Iris pigment epithelial cell (primary cell): ENCODE measurements at regions not wholly inside any gene's neighbourhood (a gene's known extent, or its start where the extent isn't known, plus 50 kb on each side); places are given as distances from the start of the nearest gene placed in this dataset.

Experiments
- DNase-seq: peaks from one replicate; pipeline ENCODE4 v3.0.0-alpha.2; 2011; ENCODE audit warnings: low read depth

DNA sequence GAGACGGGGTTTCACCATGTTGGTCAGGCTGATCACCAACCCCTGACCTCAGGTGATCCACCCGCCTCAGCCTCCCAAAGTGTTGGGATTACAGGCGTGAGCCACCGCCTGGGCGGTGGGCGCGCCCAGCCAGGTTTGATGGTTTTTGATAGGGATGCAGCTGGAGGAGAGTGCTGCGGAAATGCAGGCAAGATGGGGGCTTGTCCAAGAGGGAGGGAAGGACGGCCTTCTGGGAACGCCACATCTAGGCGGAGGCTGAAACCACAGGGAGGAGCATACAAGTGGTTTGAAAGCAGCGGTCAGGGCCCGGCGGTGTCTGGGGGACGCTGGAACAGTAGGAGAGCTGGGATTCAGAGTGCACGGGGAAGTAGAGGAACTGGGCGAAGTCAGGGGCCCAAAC is 134.6 kb downstream of the VRK1 start:
- no peak for DNase-seq

DNA sequence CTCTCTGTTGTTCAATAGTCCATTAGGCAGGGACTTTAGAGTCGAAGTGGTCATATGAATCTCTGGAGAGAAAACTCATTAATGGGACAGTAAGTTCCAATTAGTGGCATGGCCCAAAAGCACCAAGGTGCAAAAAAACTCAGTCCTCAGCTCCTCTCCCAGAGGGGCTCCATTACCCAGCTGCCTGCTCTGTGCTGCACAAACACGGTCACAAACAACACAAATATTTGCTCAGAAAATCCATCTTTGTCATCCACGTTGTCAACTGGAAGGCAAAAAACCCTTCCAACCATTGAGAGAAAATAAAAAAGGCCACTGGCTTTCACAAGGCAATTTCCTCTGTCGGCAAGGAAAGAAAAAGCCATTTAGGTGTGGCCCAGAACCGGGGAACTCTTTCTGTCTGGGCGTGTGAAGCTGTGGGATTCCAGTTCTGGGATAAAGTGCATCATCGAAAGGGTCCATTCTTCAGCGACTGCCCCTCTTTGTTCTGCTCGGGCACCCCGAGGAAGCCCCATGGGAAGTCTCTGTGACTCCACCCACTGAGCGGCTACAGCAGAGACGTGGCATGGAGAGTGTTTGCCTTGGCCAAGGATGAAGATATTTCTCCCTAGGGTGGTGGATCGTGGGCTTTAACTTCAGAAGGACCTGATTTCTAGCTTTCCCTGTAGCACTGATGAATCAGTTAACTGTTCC is 137.6 kb downstream of the VRK1 start:
- no peak for DNase-seq

DNA sequence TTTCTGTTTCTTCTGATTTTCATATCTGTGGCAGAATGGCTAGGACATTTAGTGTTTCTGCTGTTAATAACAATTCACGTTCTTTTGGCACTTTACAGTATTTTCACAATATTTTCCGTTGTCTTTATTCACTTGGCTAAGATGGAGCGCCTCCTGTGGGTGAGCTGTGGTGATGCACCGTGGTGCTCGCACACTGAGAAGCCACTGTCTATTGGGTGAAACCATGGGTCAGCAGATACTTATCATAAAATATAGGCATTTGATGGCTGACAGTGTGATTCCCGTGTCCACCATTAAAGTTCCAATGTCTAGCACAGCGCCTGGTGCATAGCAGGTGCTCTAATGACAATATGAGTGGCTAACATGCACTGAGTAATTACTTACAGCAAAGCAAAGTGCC is 141.8 kb downstream of the VRK1 start:
- no peak for DNase-seq

DNA sequence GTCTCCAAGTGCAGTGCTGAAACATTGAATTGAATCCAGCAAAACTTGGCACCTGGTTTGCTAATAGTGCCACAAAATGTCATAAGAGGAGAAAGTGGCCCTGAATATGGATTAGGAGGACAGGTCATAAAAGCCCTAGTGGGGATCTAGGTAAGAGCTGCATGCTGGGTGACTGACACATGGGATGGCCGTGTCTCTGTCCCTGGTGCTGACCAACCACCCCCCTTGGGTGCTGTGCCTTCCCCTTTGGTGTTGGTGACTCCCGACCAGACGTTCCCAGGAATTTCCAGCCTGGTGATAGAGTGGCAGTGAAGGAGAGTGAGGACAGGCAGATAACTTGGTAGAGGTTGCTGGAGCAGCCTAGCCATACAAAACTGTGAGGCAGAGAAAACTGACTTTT is 142.8 kb downstream of the VRK1 start:
- DNase-seq = peak; percentile 1

DNA sequence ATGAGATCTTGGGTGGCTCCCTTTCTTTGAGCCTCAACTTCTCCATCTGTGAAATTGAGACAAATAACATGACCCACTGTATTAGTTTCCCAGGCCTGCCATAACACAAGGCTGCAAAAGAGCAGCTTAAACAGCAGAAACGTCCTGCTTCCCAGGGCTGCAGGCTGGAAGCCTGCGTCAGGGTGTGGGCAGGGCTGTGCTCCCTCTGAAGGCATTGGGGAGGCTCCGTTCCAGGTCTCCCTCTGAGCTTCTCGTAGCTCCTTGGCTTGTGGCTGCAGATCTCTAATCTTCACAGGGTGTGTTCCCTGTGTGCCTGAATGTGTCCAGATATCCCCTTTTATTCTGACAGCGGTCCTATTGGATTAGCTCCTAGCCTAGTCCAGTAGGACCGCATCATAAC is 147.1 kb downstream of the VRK1 start:
- no peak for DNase-seq

DNA sequence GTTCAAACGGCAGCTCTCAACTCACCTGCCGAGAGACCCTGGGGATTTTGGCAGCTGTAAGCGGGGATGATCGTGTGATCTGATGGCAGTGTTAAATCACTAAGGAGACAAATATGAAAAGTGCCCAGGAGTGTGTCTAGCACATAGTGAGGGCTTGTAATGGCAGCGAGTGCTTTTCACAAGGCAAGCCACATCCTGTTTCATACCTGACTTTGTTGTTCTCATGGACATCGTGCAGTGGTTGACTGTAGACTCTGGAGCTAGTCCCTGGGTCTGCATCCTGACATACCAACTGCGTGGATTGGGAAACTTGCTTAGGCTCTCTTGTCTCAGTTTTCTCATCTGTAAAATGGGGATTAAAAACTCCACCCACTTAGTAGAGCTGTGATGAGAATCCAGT is 148.5 kb downstream of the VRK1 start:
- no peak for DNase-seq

DNA sequence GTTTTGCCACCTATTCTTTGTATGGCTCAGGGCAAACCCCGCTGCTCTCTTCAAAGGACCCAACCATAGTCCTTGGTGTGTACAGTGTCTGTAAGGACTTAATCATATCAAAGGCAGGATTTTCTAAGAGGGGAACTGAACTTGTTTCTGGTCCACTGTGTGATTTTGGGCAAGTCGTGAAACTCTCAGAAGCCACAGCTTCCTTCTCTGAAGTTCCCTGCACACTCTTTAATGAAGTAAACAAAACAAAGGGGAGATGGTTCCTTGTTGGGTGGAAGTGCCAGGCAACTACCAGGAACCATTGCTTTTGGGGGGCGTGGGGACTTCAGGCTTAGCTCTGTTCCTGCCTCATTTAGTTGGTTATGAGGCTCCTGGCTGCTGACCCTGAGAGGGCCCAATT is 152.4 kb downstream of the VRK1 start:
- DNase-seq = no peak

DNA sequence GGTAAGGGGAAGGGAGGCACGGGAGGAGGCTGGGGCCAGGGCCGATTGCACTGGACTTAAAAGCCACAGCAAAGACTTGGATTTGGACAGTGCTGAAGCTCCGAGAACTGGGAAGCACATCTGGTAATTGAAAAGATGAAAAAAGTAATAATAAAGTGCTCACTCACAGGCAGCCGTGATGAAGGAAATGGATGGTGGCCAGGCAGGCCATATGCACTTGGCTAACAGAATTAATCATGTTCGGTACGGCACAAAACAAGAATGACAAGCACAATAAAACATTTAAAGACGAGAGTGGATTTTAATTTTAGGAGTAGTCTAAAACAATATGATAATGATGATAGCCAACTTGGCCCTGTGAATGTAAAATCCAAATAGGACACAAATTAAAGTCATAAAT is 154.3 kb downstream of the VRK1 start:
- no peak for DNase-seq

DNA sequence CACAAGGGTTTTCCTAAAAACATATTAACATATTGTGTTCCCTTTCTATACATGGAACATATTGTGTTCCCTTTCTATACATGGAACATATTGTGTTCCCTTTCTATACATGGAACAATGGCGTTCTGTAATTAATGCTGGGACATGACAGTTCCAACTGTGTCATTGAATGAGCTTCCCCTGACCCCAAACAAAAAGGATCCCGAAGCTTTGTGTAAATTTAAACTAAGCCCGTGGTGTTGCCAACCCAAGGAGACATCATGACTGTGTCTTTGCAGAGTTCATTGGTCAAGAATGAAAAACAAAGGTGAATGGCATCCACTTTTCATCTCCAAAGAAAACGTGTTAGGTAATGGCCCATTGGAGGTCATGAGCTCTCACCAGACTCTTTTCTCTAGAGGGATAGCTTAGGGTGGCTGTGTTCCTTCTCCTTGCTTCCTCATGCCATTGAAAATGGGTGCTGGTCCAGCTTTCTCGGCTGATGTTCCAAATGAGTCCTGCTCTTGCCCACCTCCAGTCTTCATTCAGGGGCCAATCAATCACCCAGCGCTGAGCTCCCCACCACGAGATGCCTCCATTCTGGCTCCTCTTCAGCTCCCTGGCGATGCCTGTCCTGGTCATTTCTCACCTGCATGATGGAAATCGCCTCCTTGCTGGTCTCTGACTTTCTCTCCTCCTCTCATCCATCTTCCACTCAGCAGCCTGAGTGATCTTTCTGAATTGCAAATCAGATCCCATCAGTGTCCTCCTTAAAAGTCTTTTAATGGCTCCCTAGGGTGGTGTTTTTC is 156.1 kb downstream of the VRK1 start:
- DNase-seq = no peak

DNA sequence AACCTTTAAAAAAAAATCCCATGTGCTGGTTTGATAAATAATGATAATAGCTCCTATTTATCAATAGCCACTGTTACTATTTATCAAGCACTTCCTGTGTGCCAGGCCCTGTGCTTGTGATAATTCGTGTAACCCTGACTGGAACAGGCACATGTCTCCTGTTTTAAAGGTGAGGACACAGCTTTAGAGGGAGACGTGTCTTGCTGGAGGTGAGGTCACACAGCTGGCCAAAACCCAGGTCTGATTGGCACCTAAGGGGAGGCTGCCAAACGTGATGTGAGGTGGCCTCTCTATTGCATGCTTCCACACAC is 156.6 kb downstream of the VRK1 start:
- DNase-seq = no peak

DNA sequence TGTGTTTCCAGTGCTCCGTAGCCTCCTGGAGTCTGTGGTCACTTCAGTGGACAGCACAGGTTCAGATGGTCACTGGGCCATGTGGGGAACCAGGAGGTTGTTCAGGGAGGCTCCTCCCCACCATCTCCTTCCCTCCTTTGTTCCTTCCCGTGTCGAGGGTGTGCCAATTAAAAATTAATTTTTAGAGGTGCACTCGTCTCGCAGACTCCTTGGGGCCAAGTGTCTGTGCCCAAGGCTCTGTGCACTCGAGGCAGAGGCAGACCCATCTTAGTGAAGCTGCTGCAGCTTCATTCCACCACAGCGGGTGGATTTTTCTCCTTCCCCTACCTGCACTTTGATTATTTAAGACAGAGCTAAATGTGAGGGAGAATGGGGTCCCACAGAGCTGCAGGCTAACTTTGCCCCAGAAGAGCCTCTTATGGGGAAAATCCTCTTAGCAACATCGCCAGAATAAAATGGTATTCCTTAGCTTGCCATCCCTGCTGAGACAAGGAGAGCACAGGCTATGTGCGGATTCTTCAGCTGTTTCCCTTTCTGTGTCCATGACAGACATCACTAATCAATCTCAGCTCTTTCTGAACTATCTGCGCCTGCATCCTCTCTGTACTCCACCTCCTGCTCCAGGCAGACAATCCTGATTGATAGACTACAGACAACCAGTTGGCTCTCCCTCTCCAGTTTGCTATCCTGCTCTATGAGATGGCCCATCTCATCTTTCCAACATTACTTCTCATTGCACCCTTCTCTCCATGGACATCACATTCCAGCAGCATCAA is 159.5 kb downstream of the VRK1 start:
- DNase-seq = no peak

DNA sequence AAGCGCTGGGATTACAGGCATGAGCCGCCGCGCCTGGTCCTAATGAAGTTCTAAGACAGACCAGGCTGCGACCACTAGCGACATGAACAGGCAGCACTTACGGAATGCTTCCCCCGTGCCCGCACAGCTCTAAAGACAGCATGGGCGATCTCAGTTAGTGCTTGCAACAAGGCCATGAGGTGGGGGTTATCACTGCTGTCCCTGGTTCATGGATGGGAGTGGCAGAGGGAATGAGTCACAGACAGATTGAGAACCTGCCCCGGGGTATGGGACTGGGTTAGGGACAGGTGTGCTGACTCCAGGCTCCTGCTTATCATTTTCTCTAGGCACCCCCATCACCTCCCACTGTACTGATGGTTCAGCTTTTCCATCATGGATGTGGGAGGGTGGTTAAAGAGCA is 160.9 kb downstream of the VRK1 start:
- DNase-seq = no peak

DNA sequence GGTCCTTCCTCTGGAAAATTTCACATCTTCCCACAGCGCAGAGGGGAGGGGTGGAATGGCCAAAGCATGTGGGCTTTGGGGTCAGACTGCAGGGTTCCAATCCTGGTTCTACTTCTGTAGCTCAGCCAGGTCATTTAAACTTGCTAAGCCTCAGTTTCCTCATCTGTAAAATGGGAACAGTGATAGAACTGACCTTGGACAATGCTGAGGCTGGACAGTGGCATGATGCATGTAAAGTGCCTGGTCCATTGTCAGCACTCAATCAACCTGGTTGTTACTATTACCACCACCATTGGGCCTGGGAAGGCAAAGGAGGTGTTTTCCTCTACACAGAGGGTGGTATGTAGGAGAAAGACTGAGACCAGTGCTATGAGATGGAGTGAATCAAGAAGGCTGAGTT is 162.8 kb downstream of the VRK1 start:
- no peak for DNase-seq

DNA sequence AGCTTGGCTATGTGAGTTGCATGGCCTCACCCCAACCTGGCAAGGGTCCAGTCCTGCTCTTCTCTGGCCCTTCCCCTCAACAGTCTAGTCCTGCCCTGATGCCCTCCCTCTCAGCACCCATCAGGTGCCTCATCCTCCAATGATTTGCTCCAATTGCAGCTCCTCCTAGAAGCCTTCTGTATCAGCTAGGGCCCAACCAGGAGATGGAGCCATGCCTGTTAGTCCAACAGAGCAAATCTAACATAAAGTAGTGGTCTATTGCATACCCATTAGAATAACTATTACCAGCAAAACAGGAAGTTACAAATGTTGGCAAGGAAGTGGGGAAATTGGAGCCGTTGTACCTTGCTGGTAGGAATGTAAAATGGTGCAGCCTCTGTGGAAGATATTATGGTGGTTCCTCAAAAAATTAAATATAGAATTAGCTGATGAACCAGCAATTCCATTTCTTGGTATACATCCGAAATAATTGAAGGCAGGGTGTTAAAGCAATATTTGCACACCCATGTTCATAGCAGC is 163.5 kb downstream of the VRK1 start:
- DNase-seq = no peak

DNA sequence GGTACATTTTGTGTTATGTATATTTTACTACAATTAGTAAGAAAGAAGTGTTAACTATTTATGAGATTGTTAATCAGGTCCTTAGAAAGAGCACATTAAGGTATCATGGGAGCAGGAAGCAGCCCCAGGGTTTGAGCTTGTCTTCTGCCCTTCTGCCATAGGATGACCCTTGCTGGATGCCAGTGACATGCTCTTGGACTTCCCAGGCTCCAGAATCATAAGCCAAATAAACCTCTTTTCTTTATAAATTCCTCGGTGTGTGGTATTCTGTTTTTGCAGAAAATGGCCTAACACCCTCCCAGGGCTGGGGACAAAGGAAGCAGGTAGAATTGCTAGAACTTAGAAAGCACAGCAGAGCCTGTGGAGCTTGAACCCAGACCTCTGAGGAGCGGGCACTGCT is 164.7 kb downstream of the VRK1 start:
- DNase-seq = no peak

DNA sequence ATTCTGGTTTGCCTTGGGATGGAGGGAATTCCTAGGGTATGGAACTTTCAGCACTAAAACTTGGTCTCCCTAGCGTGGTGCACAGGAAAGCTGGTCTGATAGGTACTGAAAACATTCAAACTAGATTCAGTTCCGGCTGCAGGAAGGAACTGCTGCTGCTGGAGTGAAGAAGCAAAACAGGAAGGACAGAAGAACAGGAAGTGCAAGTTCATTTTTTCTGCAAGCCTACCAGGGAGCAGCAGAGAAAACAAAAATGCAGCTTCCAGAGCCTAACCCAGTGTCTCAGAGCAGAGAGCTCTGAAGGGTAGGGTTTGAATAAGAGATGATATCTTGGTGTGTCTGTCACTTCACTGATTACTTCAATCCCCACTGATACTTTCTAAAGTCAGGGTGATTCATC is 165.2 kb downstream of the VRK1 start:
- DNase-seq = no peak

DNA sequence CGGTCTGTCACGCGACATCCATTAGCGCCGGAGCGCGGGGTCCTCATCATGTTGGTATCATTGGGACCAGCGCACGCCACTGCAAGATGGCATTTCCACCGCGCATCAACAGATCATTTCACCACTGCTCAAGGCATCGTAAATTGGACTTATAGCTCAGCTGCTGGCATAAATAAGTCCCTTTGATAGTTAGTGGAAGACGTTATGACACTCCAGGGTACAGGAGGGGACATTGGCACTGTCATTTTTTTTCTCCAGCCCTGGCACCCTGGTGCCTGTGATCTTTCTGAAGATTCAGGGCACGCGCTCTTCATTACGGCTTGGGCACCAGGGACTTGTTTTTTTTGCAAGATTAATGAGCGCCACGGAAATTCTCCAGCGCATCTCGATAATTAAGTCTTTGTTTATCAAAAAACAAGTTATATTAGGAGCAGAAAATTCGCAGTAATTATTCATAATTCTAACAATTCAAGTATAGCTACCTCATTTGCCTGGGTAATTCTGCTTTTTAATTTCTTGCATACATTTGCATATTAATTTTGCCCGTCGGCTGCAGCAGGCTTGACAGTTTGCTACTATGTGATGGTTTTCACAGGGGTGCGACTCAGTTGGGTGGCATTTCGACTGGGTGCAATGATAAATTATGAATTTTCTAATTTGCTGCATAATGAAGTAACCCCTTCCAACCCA is 167.7 kb downstream of the VRK1 start:
- no peak for DNase-seq

DNA sequence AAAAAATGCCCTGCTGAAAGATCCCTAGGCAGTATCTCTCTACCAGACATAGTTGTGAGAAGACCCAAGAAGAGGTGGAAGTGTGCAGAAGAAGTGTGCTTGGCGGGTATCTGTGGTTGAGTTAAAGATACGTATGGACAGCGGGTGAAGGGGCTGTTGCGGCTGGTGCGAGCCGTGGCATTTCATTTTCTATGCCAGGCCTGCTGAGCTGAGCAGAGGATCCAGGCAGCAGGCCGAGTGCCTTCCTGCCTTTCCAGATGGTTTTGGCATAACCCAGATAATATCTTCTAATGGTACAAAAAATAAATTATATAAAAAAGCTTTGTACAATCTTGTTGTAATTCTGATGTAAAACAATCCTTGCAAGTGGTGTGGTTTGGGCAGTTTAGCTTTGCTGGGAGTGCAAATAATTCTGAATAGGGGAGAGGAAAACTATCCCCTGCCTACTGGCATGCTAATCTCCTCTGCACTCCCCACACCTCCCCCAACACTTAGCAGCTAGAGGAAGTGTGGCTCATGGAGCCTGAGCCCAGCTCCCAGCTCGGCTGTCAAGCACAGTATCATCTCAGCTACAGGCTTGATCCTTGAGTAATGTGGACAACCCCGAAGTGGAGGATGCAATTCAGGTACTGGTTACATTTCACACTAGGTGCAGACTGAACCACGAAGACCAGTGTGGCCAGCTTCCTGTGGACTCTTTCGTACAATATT is 168.9 kb downstream of the VRK1 start:
- no peak for DNase-seq

DNA sequence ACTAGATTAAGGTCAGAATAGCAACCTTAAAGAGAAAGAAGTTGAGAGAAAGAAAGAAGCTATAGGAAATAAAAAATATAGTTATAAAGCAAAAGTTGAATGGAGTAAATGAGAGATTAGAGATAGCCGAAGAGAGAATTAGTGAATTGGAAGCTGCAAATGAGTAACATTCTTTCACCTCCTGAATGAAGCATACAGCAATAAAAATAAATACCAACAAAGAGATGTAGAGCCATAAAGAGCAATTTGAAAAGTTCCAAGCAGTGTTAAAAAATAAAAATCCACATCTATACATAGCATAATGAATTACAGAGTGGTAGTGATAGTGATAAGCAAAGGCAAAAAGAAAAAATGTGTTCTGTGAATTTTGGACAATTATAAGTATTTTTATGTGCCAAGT is 177.9 kb downstream of the VRK1 start:
- no peak for DNase-seq

DNA sequence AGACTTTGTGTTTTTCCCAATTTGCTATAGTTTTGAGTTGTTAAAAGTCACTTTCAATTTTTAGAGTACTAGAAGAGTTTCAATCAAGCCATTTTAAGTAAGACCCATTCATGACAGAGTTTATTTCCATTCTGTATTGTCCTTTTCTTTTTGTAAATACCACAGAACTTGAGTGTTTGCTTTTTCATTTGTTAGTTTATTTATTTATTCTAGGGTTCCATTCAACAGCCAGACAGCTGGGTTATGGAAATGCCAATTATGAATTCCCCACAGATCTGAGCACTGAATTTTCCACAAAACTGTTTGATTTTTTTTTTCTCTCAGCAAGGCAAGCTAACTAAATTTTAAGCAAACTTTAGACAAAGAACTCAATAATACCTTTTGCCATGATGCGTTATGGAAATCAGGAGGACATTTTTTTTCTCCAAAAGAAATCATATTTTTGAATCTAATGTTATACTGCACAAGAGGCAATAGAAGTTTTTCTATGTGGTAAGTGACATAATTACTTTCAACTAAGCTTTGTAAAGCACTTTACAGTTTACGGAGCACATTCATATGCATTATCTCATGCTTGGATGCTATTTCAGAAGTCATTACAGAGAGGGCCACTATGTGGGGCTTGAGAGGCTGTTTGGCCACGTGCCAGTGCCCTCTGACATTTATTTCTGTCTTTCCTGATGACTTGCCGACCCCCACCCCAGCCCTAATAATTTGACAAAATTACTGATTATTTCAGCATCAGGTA is 181.5 kb downstream of the VRK1 start:
- no peak for DNase-seq

DNA sequence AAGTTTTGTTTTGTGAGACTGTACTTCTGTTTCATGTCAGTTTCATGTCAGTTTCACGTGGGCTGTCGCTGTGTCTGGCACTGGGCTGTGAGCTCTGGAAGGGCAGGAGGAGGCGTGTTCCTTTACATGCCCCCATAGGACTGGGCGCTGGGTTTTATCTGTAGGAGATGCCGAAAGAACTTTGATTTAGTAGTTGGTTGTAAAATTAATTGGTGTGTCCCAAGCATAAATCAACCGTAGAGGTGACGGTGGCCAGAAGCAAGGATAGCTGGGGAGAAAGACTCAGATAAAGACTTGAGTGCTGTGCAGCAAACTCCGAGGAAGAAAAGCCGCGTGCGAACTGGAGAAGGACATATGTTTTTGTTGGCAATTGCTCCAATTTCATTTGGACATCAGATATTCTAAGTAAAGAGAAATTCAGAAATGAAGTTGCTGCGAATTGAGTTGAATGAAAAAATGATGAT is 182.5 kb downstream of the VRK1 start:
- no peak for DNase-seq
